Neural cell (in vitro differentiated cells): ENCODE measurements at regions not wholly inside any gene's neighbourhood (a gene's known extent, or its start where the extent isn't known, plus 50 kb on each side); places are given as distances from the start of the nearest gene placed in this dataset.

ENCODE experiments used
- H2AFZ ChIP-seq: fragments of 200-600, 300-800 bp; sonication (generic), shearing (Covaris generic); 2 replicates; pipeline ENCODE4 v1.6.0; 2014; ENCODE audit warnings: low read depth, mild to moderate bottlenecking, antibody characterized with exemption, low read length, moderate library complexity
- H3F3A ChIP-seq: fragments of 200-600 bp; shearing (Covaris generic); 2 replicates; pipeline ENCODE4 v1.6.1; 2016; ENCODE audit warnings: mild to moderate bottlenecking, moderate library complexity, mixed read lengths, antibody characterized with exemption, low read length; ENCODE audit not compliant: insufficient read depth, poor library complexity, severe bottlenecking
- H3K27ac ChIP-seq: fragments of 200-600, 300-800 bp; sonication (generic), shearing (Covaris generic); 2 replicates; pipeline ENCODE4 v1.5.1; 2014; ENCODE audit warnings: mild to moderate bottlenecking, low read length, moderate library complexity
- H3K27me3 ChIP-seq: fragments of 300-800, 200-600 bp; sonication (generic), shearing (Covaris generic); 2 replicates; pipeline ENCODE4 v1.6.0; 2014; ENCODE audit warnings: mild to moderate bottlenecking, low read depth, low read length, moderate library complexity; ENCODE audit not compliant: insufficient read depth
- H3K36me3 ChIP-seq: fragments of 300-800, 200-600 bp; sonication (generic), shearing (Covaris generic); 2 replicates; pipeline ENCODE4 v1.5.1; 2014; ENCODE audit warnings: mild to moderate bottlenecking, antibody characterized with exemption, low read length, moderate library complexity; ENCODE audit not compliant: insufficient read depth
- H3K4me2 ChIP-seq: fragments of 300-800, 200-600 bp; sonication (generic), shearing (Covaris generic); 2 replicates; pipeline ENCODE4 v1.6.0; 2014; ENCODE audit warnings: mild to moderate bottlenecking, low read length
- H3K4me3 ChIP-seq: fragments of 300-800, 200-600 bp; sonication (generic), shearing (Covaris generic); 2 replicates; pipeline ENCODE4 v1.5.1; 2014; ENCODE audit warnings: mild to moderate bottlenecking, low read length, moderate library complexity
- H3K79me2 ChIP-seq: fragments of 200-600 bp; shearing (Covaris generic); replicated peaks from 2 replicates; pipeline ENCODE4 v1.6.0; 2014; ENCODE audit warnings: mild to moderate bottlenecking, low read length, moderate library complexity; ENCODE audit not compliant: insufficient read depth
- H3K9ac ChIP-seq: fragments of 300-800, 200-600 bp; sonication (generic), shearing (Covaris generic); 2 replicates; pipeline ENCODE4 v1.6.1; 2016; ENCODE audit warnings: mild to moderate bottlenecking, low read length, mixed read lengths
- H3K9me2 ChIP-seq: fragments of 200-600 bp; shearing (Covaris generic); 2 replicates; pipeline ENCODE4 v1.6.1; 2016; ENCODE audit warnings: mild to moderate bottlenecking, low read length, mixed read lengths; ENCODE audit not compliant: insufficient read depth
- H3K9me3 ChIP-seq: fragments of 200-600, 300-800 bp; sonication (generic), shearing (Covaris generic); 2 replicates; pipeline ENCODE4 v1.6.1; 2016; ENCODE audit warnings: mild to moderate bottlenecking, mixed run types, low read length, moderate library complexity, mixed read lengths
- H4K20me1 ChIP-seq: fragments of 200-600 bp; shearing (Covaris generic); 2 replicates; pipeline ENCODE4 v1.6.1; 2016; ENCODE audit warnings: mild to moderate bottlenecking, mixed run types; ENCODE audit not compliant: insufficient read depth
- CTCF ChIP-seq: fragments of 450-650 bp; IDR thresholded peaks from 2 replicates; pipeline ENCODE4 v1.5.1; 2014; ENCODE audit warnings: antibody characterized with exemption, mild to moderate bottlenecking, moderate library complexity; ENCODE audit not compliant: poor library complexity, severe bottlenecking
- EP300 ChIP-seq: fragments of 450-650 bp; conservative IDR thresholded peaks from 2 replicates; pipeline ENCODE4 v1.6.1; 2014; ENCODE audit warnings: antibody characterized with exemption, mild to moderate bottlenecking, moderate library complexity; ENCODE audit not compliant: poor library complexity, severe bottlenecking
- EZH2 ChIP-seq: fragments of 200-600, 300-800 bp; shearing (Covaris generic), sonication (generic); IDR thresholded peaks from 2 replicates; pipeline ENCODE4 v1.6.1; 2014; ENCODE audit warnings: antibody characterized with exemption, low read length, borderline replicate concordance, mild to moderate bottlenecking; ENCODE audit not compliant: insufficient read depth, poor library complexity, severe bottlenecking
- MXI1 ChIP-seq: fragments of 450-650 bp; conservative IDR thresholded peaks from 2 replicates; pipeline ENCODE4 v1.6.1; 2014; ENCODE audit warnings: antibody characterized with exemption, mild to moderate bottlenecking; ENCODE audit not compliant: poor library complexity, severe bottlenecking
- POLR2AphosphoS5 ChIP-seq: IDR thresholded peaks from 2 replicates; pipeline ENCODE4 v1.6.1; 2012
- RAD21 ChIP-seq: fragments of 450-650 bp; conservative IDR thresholded peaks from 2 replicates; pipeline ENCODE4 v1.6.1; 2014; ENCODE audit warnings: antibody characterized with exemption, mild to moderate bottlenecking, moderate library complexity
- REST ChIP-seq: IDR thresholded peaks from 2 replicates; pipeline ENCODE4 v1.6.1; 2012; ENCODE audit warnings: borderline replicate concordance
- SMC3 ChIP-seq: fragments of 450-650 bp; conservative IDR thresholded peaks from 2 replicates; pipeline ENCODE4 v1.6.1; 2014; ENCODE audit warnings: antibody characterized with exemption, mild to moderate bottlenecking, moderate library complexity; ENCODE audit not compliant: poor library complexity
- TAF1 ChIP-seq: IDR thresholded peaks from 2 replicates; pipeline ENCODE4 v1.6.1; 2012; ENCODE audit warnings: low read depth

GRCh38 chr3:56958879-56959278, 101.6 kb upstream of the SPATA12 start:
- H2AFZ ChIP-seq: no peak overlapping the region
- no peaks in the 10 kb centered on the region for H3K36me3 ChIP-seq
- no peaks in the 10 kb centered on the region for H3F3A ChIP-seq
- no peaks in the 10 kb centered on the region for H3K27me3 ChIP-seq
- H4K20me1 ChIP-seq: no peaks in the 10 kb centered on the region
- no peak overlapping the region for H3K27ac ChIP-seq
- no peaks in the 10 kb centered on the region for H3K9me2 ChIP-seq
- H3K9me3 ChIP-seq: no peaks in the 10 kb centered on the region
- no peak overlapping the region for H3K9ac ChIP-seq
- TF ChIP-seq EP300 (no peak), POLR2AphosphoS5 (no peak), MXI1 (no peak), SMC3 (no peak), TAF1 (no peak), RAD21 (no peak)
- no peak overlapping the region for H3K4me2 ChIP-seq
- no peak overlapping the region for H3K4me3 ChIP-seq
- no peaks in the 10 kb centered on the region for H3K79me2 ChIP-seq

- H3F3A ChIP-seq: no peaks in the 10 kb centered on the region
- H3K36me3 ChIP-seq: no peaks in the 10 kb centered on the region
- no peak overlapping the region for H3K9ac ChIP-seq
- H3K27ac ChIP-seq: no peak overlapping the region
- H3K27me3 ChIP-seq: no peaks in the 10 kb centered on the region
- no peak overlapping the region for H2AFZ ChIP-seq
- no peaks in the 10 kb centered on the region for H3K9me3 ChIP-seq
- H3K79me2 ChIP-seq: no peaks in the 10 kb centered on the region
- H3K4me2 ChIP-seq: no peak overlapping the region
- H4K20me1 ChIP-seq: no peaks in the 10 kb centered on the region
- H3K4me3 ChIP-seq: no peak overlapping the region
- H3K9me2 ChIP-seq: no peaks in the 10 kb centered on the region
- TF ChIP-seq EZH2 (no peak), SMC3 (no peak), EP300 (no peak), TAF1 (no peak), MXI1 (no peak), CTCF (no peak), REST (no peak), POLR2AphosphoS5 (no peak), RAD21 (no peak)
These were observed 102.9 kb upstream of the SPATA12 start for GRCh38 chr3:56957522-56957921.

- no peak overlapping the region for H3K4me3 ChIP-seq
- no peaks in the 10 kb centered on the region for H3F3A ChIP-seq
- no peaks in the 10 kb centered on the region for H3K9me3 ChIP-seq
- no peak overlapping the region for H2AFZ ChIP-seq
- H3K4me2 ChIP-seq: no peak overlapping the region
- H3K27me3 ChIP-seq: no peaks in the 10 kb centered on the region
- no peak overlapping the region for H3K27ac ChIP-seq
- H3K36me3 ChIP-seq: no peaks in the 10 kb centered on the region
- H4K20me1 ChIP-seq: no peaks in the 10 kb centered on the region
- TF ChIP-seq CTCF: no peak
- no peak for TF ChIP-seq REST
- no peak overlapping the region for H3K9ac ChIP-seq
- H3K79me2 ChIP-seq: no peaks in the 10 kb centered on the region
- H3K9me2 ChIP-seq: no peaks in the 10 kb centered on the region
These were observed 103.6 kb upstream of the SPATA12 start for GRCh38 chr3:56956906-56957305.
